Chondrocyte (in vitro differentiated cells): ENCODE measurements at regions not wholly inside any gene's neighbourhood (a gene's known extent, or its start where the extent isn't known, plus 50 kb on each side); places are given as distances from the start of the nearest gene placed in this dataset.

Source experiments
- DNase-seq: peaks from one replicate; pipeline ENCODE4 v3.0.0; 2021; ENCODE audit warnings: mixed read lengths, low spot score
- H3K27ac Mint-ChIP-seq: one replicate; pipeline ENCODE4 v1.8.0; 2021; ENCODE audit warnings: mild to moderate bottlenecking, moderate library complexity, mixed read lengths; ENCODE audit not compliant: unreplicated experiment
- H3K27me3 Mint-ChIP-seq: 2 replicates; pipeline ENCODE4 v1.8.0; 2021; ENCODE audit warnings: low read depth, mixed read lengths
- H3K36me3 Mint-ChIP-seq: 2 replicates; pipeline ENCODE4 v1.8.0; 2021; ENCODE audit warnings: low read depth, mixed read lengths
- H3K4me1 Mint-ChIP-seq: 2 replicates; pipeline ENCODE4 v1.8.0; 2021; ENCODE audit warnings: low read depth, mild to moderate bottlenecking, mixed read lengths
- H3K4me3 Mint-ChIP-seq: one replicate; pipeline ENCODE4 v1.8.0; 2021; ENCODE audit warnings: mild to moderate bottlenecking, moderate library complexity, mixed read lengths; ENCODE audit not compliant: unreplicated experiment
- H3K9me3 Mint-ChIP-seq: 2 replicates; pipeline ENCODE4 v1.8.0; 2021; ENCODE audit warnings: low read depth, mixed read lengths
- CTCF ChIP-seq: fragments of 200-600 bp; sonication (generic); IDR thresholded peaks from 2 replicates; pipeline ENCODE4 v1.5.0; 2021; ENCODE audit warnings: antibody characterized with exemption, mild to moderate bottlenecking, moderate library complexity

- peaks cover 21% of the 10 kb centered on the region for H3K4me1 Mint-ChIP-seq
- no peak overlapping the region for H3K4me3 Mint-ChIP-seq
- no peaks in the 10 kb centered on the region for H3K36me3 Mint-ChIP-seq
- H3K27ac Mint-ChIP-seq: no peak overlapping the region
- H3K9me3 Mint-ChIP-seq: no peaks in the 10 kb centered on the region
- no peak for DNase-seq
- H3K27me3 Mint-ChIP-seq: no peaks in the 10 kb centered on the region
- no peak for TF ChIP-seq CTCF
These were observed 173.7 kb downstream of the SP3 start for GRCh38 chr2:173791502-173791901.

GRCh38 chr2:173792166-173792565 is 173.0 kb downstream of the SP3 start:
- DNase-seq: no peak
- Mint-ChIP-seq H3K4me3 (no peak overlapping the region), H3K27me3 (no peaks in the 10 kb centered on the region), H3K4me1 (peaks cover 21% of the 10 kb centered on the region), H3K27ac (no peak overlapping the region), H3K36me3 (no peaks in the 10 kb centered on the region), H3K9me3 (no peaks in the 10 kb centered on the region)
- no peak for TF ChIP-seq CTCF

- Mint-ChIP-seq H3K27me3 (no peaks in the 10 kb centered on the region), H3K4me3 (no peak overlapping the region), H3K36me3 (no peaks in the 10 kb centered on the region), H3K9me3 (no peaks in the 10 kb centered on the region), H3K4me1 (peaks cover 21% of the 10 kb centered on the region), H3K27ac (no peak overlapping the region)
- no peak for TF ChIP-seq CTCF
- DNase-seq: no peak
These were observed 172.4 kb downstream of the SP3 start for GRCh38 chr2:173792741-173793140.

- Mint-ChIP-seq H3K9me3 (no peaks in the 10 kb centered on the region), H3K4me3 (no peak overlapping the region), H3K4me1 (peaks cover 21% of the 10 kb centered on the region), H3K36me3 (no peaks in the 10 kb centered on the region), H3K27me3 (no peaks in the 10 kb centered on the region), H3K27ac (no peak overlapping the region)
- no peak for TF ChIP-seq CTCF
- no peak for DNase-seq
These were observed 171.2 kb downstream of the SP3 start for GRCh38 chr2:173793709-173794565.

- H3K27me3 Mint-ChIP-seq: no peaks in the 10 kb centered on the region
- DNase-seq: no peak
- no peaks in the 10 kb centered on the region for H3K36me3 Mint-ChIP-seq
- H3K27ac Mint-ChIP-seq: no peak overlapping the region
- TF ChIP-seq CTCF: no peak
- H3K4me3 Mint-ChIP-seq: no peak overlapping the region
- H3K4me1 Mint-ChIP-seq: peaks cover 5% of the 10 kb centered on the region
- H3K9me3 Mint-ChIP-seq: no peaks in the 10 kb centered on the region
These were observed 167.4 kb downstream of the SP3 start for GRCh38 chr2:173797586-173798263.
